WERI-Rb-1 (cell line): ENCODE measurements at regions not wholly inside any gene's neighbourhood (a gene's known extent, or its start where the extent isn't known, plus 50 kb on each side); places are given as distances from the start of the nearest gene placed in this dataset.

Experiments
- DNase-seq: peaks from one replicate; pipeline ENCODE4 v3.0.0-alpha.2; 2020
- H3K27ac ChIP-seq: fragments of 250-450 bp; sonication (Bioruptor Pico); 2 replicates; pipeline ENCODE4 v1.5.1; 2020; ENCODE audit warnings: mild to moderate bottlenecking, moderate library complexity
- H3K27me3 ChIP-seq: fragments of 250-450 bp; sonication (Bioruptor Pico); 2 replicates; pipeline ENCODE4 v1.5.1; 2021; ENCODE audit warnings: mild to moderate bottlenecking, low read depth, moderate library complexity; ENCODE audit not compliant: insufficient read depth, severe bottlenecking
- H3K36me3 ChIP-seq: fragments of 250-450 bp; sonication (Bioruptor Pico); 2 replicates; pipeline ENCODE4 v1.5.1; 2020; ENCODE audit warnings: mild to moderate bottlenecking, moderate library complexity
- H3K4me3 ChIP-seq: 2 replicates; pipeline ENCODE4 v1.5.1; 2011; ENCODE audit warnings: low read depth, mild to moderate bottlenecking, control low read depth, low read length
- H3K9me3 ChIP-seq: fragments of 250-450 bp; sonication (Bioruptor Pico); 2 replicates; pipeline ENCODE4 v1.5.1; 2021; ENCODE audit warnings: mild to moderate bottlenecking, moderate library complexity; ENCODE audit not compliant: severe bottlenecking
- TF ChIP-seq, protein P1 (sequence below): IDR thresholded peaks from 2 replicates; pipeline ENCODE4 v1.5.1; 2011; ENCODE audit warnings: low read depth, mild to moderate bottlenecking, control low read depth, inconsistent platforms, low read length

DNA sequence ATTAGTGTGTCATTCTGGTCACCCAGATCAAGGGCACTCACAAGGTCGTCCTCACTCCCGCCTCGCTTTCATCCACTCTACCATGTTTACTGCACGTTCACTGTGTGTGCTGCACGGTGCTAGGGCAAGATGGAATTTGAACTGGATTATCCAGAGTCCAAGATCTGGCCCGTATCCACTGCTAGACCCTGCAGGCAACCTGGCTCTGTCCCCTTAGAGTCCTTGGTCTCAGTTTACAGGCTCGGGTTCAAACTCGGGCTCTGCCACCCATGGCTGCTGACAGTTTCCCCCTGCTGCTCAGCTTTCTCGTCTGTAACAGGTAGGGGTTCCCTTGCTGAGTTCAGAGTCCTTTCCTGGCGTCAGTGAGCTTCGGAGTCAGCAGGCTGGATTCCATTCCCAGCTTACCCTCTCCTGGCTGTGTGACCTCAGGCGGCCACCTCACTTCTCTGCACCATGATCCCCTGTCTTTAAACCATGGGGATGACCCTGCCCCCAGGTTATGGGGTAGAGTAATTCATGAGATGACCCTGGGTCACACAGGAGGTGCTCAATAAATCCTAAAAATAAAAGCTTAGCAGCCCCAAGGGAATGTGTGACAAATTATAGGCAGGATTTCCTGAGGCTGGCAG, 79.6 kb upstream of the SLC6A6 start:
- Histone ChIP-seq H3K27me3 (no peaks in the 10 kb centered on the region), H3K9me3 (no peaks in the 10 kb centered on the region), H3K4me3 (no peak overlapping the region), H3K36me3 (no peaks in the 10 kb centered on the region), H3K27ac (no peak overlapping the region)
- TF ChIP-seq, protein P1, sequence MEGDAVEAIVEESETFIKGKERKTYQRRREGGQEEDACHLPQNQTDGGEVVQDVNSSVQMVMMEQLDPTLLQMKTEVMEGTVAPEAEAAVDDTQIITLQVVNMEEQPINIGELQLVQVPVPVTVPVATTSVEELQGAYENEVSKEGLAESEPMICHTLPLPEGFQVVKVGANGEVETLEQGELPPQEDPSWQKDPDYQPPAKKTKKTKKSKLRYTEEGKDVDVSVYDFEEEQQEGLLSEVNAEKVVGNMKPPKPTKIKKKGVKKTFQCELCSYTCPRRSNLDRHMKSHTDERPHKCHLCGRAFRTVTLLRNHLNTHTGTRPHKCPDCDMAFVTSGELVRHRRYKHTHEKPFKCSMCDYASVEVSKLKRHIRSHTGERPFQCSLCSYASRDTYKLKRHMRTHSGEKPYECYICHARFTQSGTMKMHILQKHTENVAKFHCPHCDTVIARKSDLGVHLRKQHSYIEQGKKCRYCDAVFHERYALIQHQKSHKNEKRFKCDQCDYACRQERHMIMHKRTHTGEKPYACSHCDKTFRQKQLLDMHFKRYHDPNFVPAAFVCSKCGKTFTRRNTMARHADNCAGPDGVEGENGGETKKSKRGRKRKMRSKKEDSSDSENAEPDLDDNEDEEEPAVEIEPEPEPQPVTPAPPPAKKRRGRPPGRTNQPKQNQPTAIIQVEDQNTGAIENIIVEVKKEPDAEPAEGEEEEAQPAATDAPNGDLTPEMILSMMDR = no peak
- peak; percentile 35 for DNase-seq

- Histone ChIP-seq H3K4me3 (no peak overlapping the region), H3K27me3 (no peaks in the 10 kb centered on the region), H3K36me3 (no peaks in the 10 kb centered on the region), H3K9me3 (no peaks in the 10 kb centered on the region), H3K27ac (no peak overlapping the region)
- TF ChIP-seq, protein P1 = no peak
- no peak for DNase-seq
These were observed 78.8 kb upstream of the SLC6A6 start for GRCh38 chr3:14323401-14324223.

- Histone ChIP-seq H3K4me3 (no peak overlapping the region), H3K36me3 (no peaks in the 10 kb centered on the region), H3K27me3 (no peaks in the 10 kb centered on the region), H3K9me3 (no peaks in the 10 kb centered on the region), H3K27ac (no peak overlapping the region)
- TF ChIP-seq, protein P1 = no peak
- no peak for DNase-seq
These were observed 78.0 kb upstream of the SLC6A6 start for GRCh38 chr3:14324224-14324944.

GRCh38 chr3:14328422-14328821, 74.0 kb upstream of the SLC6A6 start:
- TF ChIP-seq, protein P1 = no peak
- H3K27me3 ChIP-seq = no peaks in the 10 kb centered on the region

GRCh38 chr3:14329116-14329830, 73.1 kb upstream of the SLC6A6 start:
- Histone ChIP-seq H3K27ac (no peak overlapping the region), H3K36me3 (no peaks in the 10 kb centered on the region), H3K9me3 (no peaks in the 10 kb centered on the region), H3K27me3 (no peaks in the 10 kb centered on the region), H3K4me3 (no peak overlapping the region)
- TF ChIP-seq, protein P1 = no peak
- DNase-seq = no peak

More at GRCh38 chr3:14328422-14328821, 74.0 kb upstream of the SLC6A6 start:
- DNase-seq = no peak
- Histone ChIP-seq H3K9me3 (no peaks in the 10 kb centered on the region), H3K4me3 (no peak overlapping the region), H3K27ac (no peak overlapping the region), H3K36me3 (no peaks in the 10 kb centered on the region)
